ENCODE measurements at regions not wholly inside any gene's neighbourhood (a gene's known extent, or its start where the extent isn't known, plus 50 kb on each side); places are given as distances from the start of the nearest gene placed in this dataset.

GRCh38 chr13:85368686-85369085, 430.5 kb downstream of the SLITRK6 start:
- TF ChIP-seq POLR2A (IDR thresholded peaks at IDR 0.05) (no peak), CTCF (IDR thresholded peaks at IDR 0.05) (no peak)
